ENCODE measurements at regions not wholly inside any gene's neighbourhood (a gene's known extent, or its start where the extent isn't known, plus 50 kb on each side); places are given as distances from the start of the nearest gene placed in this dataset.

DNA sequence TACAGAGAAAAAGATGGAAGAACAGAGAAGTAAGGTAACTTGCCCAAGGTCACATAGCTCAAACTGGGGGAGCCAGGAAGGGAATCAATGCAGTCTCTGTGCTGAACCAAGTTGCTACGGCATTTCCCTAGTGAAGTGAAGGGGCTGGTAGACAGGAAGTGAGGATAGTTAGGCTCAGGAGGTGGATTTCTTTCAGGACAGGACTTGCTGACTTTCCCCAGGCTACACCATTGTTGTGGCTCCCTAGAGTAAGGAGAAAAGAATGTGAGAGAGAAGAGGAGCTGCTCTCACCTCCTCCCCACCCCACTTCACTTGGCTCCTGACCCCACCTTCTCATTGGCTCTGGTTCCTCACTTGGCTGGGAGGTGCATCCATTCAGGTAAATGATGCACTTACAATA, 316.9 kb downstream of the INHBA start:
- CTCF ChIA-PET: interaction anchor here (0.8 to 1.1 kb wide), 3 partner anchors 11 to 14 kb away, joined by 3 to 4 read pairs (median 3); no protein-coding TSS in a partner anchor
- no peak for DNase-seq (ENCODE audit: extremely low spot score)
- TF ChIP-seq, protein P1, sequence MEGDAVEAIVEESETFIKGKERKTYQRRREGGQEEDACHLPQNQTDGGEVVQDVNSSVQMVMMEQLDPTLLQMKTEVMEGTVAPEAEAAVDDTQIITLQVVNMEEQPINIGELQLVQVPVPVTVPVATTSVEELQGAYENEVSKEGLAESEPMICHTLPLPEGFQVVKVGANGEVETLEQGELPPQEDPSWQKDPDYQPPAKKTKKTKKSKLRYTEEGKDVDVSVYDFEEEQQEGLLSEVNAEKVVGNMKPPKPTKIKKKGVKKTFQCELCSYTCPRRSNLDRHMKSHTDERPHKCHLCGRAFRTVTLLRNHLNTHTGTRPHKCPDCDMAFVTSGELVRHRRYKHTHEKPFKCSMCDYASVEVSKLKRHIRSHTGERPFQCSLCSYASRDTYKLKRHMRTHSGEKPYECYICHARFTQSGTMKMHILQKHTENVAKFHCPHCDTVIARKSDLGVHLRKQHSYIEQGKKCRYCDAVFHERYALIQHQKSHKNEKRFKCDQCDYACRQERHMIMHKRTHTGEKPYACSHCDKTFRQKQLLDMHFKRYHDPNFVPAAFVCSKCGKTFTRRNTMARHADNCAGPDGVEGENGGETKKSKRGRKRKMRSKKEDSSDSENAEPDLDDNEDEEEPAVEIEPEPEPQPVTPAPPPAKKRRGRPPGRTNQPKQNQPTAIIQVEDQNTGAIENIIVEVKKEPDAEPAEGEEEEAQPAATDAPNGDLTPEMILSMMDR (IDR thresholded peaks at IDR 0.05; ENCODE audit: control extremely low read depth, extremely low read depth, low read depth, missing control alignments): no peak
- POLR2A ChIA-PET: no interaction called here

- no peak for DNase-seq (ENCODE audit: extremely low spot score)
- TF ChIP-seq, protein P1 (IDR thresholded peaks at IDR 0.05; ENCODE audit: control extremely low read depth, extremely low read depth, low read depth, missing control alignments): no peak
- POLR2A ChIA-PET: no interaction called here
- CTCF ChIA-PET: interaction anchor here (1.1 kb wide), 1 partner anchor 11 kb away, joined by 3 read pairs; no protein-coding TSS in a partner anchor
Measured at GRCh38 chr7:41384418-41384817, 318.5 kb downstream of the INHBA start.

GRCh38 chr7:41383596-41383995, 319.3 kb downstream of the INHBA start:
- TF ChIP-seq, protein P1 (IDR thresholded peaks at IDR 0.05; ENCODE audit: control extremely low read depth, extremely low read depth, low read depth, missing control alignments): no peak
- CTCF ChIA-PET: interaction anchor here (1.1 kb wide), 1 partner anchor 10 kb away, joined by 3 read pairs; no protein-coding TSS in a partner anchor
- POLR2A ChIA-PET: no interaction called here
- no peak for DNase-seq (ENCODE audit: extremely low spot score)

DNA sequence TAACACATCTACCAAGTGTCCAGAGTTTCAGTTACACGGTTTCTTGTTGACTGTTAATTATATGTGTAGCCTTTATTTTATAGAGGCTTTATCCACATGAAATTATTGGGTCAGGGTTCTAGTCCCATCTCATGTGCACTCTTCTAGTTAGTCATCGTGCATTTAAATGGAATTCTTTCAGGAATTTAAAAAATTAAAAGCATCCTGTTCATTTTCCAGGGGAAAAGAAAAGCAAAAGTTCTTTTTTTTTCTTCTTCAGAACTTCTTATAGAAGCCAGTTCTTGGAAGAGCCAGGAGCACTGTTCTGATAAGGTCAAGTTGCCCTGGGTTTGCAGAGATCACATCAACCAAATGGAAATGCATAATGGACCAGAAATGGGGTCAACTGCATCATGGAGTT, 324.7 kb downstream of the INHBA start:
- ChIA-PET POLR2A (no interaction called here), CTCF (no interaction called here)
- DNase-seq (ENCODE audit: extremely low spot score): no peak
- TF ChIP-seq, protein P1 (IDR thresholded peaks at IDR 0.05; ENCODE audit: control extremely low read depth, extremely low read depth, low read depth, missing control alignments): no peak

DNA sequence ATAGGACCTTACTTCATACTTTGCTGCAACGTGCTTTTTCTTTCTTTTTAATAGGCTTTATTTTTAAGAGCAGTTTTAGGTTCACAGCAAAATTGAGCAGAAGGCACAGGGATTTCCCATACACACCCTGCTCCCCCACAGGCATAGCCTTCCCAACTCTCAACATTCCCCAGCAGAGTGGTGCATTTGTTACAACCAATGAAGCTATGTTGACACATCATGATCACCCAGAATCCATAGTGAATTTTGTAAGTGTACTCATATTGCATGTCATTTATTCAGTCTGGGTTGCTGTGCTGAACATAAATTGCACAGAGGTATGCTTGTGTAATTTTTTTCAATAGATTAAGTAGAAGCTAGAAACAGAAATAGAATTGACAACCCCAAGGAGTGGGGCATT, 327.3 kb downstream of the INHBA start:
- DNase-seq (ENCODE audit: extremely low spot score): no peak
- POLR2A ChIA-PET: no interaction called here
- CTCF ChIA-PET: interaction anchor here (0.9 kb wide), 1 partner anchor 11 kb away, joined by 3 read pairs; no protein-coding TSS in a partner anchor
- TF ChIP-seq, protein P1 (IDR thresholded peaks at IDR 0.05; ENCODE audit: control extremely low read depth, extremely low read depth, low read depth, missing control alignments): no peak

GRCh38 chr7:41374150-41374848, 328.6 kb downstream of the INHBA start:
- no peak for DNase-seq (ENCODE audit: extremely low spot score)
- ChIA-PET CTCF (interaction anchor here (0.9 to 1.2 kb wide), 2 partner anchors 10 to 12 kb away, joined by 3 read pairs; no protein-coding TSS in a partner anchor), POLR2A (no interaction called here)
- TF ChIP-seq, protein P1 (IDR thresholded peaks at IDR 0.05; ENCODE audit: control extremely low read depth, extremely low read depth, low read depth, missing control alignments): no peak

Data from GM10248 (cell line).